NOMO-1 (cell line): ENCODE measurements at regions not wholly inside any gene's neighbourhood (a gene's known extent, or its start where the extent isn't known, plus 50 kb on each side); places are given as distances from the start of the nearest gene placed in this dataset.

ENCODE experiments used
- DNase-seq, 2 experiments: peaks; one replicate each; lab custom pipeline; 2025; ENCODE audit not compliant: unreplicated experiment in 2 of 2; lab: John Stamatoyannopoulos, UW

DNA sequence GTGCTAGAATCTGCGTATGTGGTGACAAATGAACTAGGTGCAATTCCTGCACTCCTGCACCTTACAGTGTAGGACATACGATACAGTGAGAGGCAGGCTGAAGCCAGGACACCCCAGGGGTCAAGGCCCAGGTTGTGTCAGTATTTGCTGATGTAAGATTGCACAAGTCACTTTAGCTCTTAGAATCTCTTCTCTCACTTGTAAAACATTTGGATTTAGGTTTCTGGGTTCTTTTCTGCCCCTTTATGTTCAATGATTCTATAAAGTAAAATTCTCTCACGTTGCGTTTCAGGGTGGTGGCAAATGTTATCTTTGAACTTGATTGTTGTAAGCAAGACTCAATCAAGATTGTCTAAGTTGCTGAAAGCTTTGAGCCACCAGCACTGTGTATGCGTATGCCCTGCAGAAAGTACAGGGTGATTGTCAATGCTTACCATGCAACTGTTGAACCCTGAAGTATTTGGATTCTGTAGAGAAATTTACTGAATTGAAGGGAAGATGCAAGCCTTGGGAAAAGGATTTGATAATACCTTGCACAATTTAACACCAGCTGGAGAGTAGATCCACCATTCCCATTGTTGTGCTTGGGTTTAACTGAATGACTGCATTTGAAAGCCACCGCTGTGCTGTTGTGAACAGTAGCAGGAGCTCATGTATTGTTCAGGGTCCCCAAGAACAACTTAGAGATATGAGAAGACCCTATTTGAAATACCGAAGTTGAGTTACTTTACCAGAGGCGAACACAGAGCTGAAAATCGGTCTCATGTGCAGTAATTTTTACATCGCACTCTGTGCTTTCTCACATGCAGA is 106.1 kb upstream of the CITED2 start:
- DNase-seq, result no peak

DNA sequence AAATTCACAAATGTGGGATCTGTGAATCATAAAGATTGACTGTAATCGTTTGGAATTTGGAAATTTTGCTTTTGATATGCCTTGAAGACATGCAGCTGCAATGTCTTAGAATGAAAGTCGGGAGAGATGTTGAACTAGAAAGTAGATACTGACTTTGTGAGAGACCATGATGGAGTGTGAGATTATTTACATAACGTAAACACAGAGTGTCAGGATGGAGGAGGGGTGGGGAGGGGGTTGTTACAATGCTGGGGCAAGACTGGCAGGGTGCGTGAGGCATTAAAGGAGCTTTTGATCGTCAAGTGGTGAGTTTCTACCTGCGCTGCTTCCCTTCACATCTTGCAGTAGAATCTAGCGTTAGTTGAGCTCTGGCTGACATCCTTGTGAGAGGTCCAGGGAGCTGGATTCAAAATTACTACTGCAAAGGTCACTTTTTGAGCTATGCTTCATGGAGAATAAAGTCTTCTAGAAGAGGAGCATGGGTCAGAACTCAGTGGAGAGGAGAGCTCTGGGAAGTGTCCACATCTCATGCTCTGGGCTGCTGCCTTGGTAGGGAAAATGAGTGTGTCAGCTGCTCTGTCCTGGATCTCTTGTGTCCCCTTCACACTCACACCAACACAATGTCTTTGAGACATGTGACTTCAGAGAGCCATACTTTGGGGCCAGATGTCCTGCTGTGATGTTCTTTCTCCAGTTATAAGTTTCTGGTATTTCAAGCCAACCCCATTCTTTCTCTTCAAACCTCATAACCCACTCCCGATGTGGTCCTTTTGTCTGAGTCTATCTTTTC is 105.2 kb upstream of the CITED2 start:
- DNase-seq, result no peak

DNA sequence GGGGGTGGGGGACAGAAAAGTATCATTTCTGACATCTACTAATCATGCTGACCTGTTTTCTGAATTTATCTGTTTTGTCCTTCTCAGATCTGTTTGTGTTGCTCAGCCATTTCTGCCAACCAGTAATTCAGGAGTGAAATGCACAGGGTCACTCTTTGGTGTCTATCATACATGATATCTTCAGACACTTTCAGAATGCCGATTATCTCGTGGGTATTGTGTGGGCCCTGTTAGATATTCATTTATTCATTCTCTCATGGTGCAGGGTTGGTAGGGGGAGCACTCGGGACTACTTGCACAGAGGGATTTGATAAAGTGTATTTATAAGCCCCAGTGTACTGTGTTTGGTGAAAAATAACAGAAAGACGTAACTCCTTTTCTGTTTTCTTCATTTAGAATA is 101.2 kb upstream of the CITED2 start:
- DNase-seq, result no peak

DNA sequence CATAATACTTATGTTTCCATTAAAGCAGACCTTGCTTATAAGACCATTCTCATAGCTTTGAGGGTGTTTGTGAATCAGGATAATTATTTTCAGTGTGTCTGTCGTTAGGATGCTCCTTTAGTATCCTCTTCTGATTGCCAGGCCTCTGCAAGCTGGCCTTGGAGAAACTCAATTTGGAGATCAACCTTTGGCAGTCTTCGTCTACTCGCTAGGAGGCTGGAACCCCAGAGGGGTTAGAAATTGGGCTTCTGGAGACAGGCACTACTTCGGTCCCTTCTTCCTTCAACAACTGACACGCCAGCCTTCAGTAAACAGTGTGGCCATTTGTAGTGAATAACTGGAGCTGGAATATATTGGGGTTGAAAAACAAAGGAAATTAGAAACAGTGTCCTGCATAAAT is 100.8 kb upstream of the CITED2 start:
- DNase-seq, result no peak

DNA sequence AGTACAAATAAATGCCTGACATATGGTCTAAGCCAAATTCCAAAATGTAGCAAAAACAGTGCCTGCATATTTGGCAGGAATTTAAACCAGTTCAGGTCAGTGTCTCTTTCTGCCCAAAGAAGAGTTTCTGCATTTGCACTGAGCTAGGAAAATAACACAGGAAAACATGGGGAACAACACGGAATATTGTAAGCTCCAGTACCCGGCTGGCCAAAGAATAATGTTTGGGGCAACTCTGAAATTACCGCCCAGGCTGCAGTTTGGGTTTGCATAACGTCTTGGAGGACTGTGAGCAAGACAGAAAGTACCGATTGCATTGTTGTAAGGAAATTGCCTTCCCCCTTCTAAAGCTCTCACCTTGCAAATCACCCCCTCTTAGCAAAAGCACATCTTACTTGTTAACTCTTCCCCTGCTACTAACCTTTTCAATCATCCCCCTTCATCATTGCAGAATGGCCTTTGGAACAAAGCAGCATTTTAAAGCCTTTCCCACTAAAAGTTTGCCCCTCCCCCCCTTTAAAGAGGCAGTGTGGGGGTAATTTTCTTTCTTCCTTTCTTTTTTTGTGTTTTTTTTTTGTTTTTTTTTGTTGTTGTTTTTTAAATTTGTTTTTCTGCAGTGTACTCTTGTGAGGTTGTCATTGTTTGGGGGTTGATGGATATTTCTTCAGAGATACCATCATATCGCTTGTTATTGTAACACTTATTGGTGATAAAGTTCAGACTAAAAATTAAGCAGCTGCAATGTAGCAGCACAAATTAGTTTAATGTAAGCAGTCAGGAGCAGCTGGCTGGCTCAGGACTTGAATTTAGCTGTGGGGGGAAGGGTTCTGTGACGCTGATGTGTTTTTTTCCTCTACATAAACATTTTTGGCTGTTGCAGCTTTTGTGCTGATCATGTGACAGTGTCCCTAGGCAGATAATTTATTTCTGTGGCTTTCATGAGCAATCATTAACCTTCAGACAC is 100.0 kb upstream of the CITED2 start:
- peak; percentile 63 to 70 for DNase-seq

DNA sequence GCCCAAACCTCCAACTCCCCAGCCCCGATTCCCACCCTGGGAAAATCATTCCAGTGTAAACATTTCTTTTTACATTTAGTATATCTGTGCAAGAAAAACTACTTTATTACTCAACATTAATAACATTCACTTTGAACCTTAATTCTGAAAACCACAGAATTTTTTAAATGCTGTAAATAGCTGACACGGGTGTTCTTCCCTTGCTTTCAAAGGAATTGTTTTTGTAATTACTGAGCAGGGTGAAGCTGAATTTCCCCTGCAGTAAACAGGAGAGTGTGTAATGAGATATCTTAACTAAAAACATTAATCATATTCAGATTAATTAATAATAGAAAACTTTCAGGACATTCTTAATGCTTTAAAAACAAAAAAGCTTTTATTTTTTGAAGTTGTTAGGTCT is 99.3 kb upstream of the CITED2 start:
- no peak for DNase-seq

DNA sequence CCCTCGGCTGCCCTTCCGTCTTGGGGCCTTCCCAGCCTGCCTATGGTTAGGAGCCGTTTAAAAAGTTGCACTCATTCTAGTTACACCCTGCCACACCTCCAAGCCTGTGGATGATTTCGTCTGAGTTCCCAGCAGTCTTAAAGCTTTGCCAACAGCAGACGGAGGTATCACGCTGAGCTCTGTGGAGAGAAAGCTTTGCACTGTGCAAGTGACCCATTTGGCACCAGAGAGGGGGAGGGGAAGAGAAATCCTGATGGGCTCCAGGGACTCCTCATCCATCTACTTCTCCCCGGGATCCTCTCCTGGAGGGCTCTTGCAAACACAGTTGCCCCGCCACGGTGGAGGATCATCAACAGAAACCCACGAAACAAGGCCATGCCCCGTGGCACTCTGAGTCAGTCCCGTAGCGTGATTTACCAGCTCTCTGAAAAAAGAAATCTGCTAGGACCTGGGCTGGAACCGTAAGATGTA is 98.8 kb upstream of the CITED2 start:
- peak; percentile 42 to 43 for DNase-seq

DNA sequence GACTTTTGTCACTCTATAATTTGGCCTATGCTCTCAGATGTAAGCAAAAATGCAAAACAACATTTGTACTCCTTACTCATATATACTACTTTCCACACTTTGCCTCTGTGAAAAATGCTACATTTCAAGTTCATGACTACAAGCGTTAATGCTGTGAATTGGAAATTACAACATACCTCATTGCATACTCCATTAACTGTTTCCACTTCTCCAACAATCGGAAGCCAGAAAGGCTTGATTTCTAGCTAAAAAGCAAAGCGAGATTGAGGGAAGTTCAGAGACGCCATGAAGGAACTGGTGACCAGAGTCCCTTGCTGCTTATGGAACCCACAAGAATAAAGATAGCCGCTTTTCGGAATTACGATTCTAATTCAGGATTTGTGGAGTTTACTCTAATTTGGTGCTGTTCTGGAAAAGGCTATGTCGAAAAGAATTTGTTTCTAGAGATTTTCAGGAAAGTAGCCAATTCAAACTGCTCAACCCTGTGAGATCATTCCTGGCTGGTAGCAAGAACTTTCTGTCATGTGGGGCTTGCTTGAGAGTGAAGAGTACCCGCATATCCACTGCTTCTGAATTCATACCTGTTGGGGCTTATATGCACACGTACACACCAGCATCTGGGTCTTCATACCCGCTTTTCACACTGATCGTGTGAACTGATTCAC is 98.0 kb upstream of the CITED2 start:
- peak; percentile 55 to 87 for DNase-seq

DNA sequence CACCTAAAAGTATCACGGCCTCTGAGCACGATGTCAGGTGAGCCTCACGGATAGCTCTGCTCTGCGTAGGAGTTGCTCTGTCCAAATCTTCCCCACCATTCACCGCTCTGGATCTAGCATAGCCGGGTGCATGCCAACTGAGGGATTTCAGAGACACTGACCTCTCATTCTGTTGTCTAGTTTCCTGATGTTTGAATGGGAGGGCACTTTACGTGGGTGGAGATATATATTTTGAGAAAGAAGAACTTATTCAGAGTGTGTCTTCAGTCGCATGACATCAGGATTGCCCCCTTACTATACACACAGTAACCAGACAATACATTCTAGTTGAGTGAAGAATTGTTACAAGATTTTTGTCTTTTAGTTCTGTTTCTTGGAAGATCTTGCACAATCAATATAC is 96.5 kb upstream of the CITED2 start:
- no peak for DNase-seq

DNA sequence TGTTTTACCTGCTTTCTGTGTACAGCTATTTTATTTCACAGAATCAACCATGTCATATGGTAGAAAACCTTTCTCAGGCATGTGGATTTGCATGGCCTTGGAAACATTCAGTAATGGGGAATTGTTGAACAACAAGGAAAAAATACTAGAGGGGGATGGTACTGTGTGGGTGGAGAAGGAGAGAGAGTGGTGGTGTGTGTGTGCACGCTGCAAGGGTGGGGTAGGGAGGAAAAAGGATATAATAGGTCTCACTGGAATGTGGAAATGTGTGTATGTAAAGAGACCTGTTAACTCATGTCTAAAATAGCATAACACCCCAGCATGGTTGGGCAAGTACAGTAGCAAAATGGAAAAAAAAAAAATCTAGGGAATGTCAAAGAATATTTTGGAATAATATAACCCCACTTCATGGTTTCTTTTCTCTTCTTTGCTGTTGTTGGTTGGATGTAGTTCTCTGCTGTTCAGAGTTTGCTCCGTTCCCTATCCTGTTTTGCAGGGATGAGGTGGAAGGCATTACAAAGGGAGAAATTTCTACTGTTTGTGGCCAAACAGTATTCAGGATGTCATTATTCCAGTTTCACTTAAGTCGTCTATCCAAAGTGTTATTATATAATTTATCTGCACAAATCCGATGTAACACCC is 93.9 kb upstream of the CITED2 start:
- no peak for DNase-seq

DNA sequence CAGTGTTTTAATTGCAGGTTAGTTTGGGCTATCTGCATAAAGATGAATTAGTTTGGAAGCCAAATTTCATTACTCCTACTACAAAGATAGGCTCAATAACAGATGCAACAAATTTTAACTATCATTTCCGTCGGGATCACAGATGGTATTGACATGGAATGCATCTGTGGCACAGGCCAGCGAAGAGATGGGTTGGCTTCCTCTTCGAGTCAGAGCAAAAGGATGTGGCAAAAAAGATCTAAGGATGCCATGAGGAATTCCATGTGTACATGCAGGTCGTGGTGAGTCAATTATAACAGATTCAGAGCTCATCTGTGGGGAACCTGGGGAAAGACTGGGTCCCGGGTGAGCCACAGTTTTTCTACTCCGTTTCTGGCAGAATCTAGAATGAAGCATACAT is 83.0 kb upstream of the CITED2 start:
- DNase-seq, result no peak

DNA sequence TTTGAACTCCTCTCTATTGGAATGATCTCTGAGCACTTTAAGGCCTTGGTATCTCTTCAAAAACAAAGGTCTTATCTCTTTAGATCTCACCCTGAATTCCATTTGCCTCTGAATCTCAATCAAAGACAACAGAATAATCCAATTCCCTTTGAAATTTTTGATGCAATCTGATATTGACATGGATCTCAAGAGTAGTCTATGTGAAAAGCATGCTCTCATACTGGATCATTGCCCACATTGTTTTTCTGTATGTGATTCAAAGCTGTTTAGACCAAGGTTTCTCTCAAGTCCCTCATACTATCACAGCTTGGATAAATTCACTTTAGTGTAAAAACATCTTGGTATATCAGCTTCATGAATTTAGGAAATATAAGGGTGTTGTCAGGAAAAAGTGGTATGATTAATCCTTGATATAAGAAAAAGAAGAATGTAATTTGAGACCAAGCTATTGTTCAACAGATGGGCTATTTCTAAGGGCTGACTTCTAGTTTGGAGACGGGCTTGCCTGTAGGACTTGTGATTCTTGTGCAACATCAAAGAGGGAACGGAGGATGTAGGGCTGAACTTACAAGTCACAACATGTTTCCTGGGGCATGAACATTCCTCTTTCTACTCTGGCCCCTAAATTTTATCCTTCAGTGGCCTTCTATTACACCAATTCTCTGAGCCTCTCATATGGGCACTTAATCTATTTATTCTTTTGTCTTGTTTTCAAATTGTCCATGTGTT is 77.9 kb upstream of the CITED2 start:
- DNase-seq, result peak; percentile 67 to 76

DNA sequence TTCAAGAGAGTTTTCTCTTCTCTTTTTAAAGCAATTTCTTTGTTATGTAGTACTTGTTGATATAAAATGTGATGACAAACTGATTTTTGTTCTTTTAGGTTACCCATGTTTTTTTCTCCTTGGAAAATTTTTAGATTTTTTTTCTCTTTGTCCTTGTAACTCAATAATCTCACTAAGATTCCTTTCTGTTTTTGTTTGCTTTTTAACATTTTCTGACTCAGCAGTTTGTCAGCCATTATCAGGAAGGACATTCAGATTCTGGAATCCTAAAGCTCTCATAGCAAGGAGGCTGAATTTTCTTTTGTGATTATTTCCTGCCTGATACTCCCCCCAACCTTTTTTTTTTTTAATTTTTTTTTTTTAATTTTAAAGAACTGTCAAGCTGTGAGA is 75.2 kb upstream of the CITED2 start:
- DNase-seq, result no peak

DNA sequence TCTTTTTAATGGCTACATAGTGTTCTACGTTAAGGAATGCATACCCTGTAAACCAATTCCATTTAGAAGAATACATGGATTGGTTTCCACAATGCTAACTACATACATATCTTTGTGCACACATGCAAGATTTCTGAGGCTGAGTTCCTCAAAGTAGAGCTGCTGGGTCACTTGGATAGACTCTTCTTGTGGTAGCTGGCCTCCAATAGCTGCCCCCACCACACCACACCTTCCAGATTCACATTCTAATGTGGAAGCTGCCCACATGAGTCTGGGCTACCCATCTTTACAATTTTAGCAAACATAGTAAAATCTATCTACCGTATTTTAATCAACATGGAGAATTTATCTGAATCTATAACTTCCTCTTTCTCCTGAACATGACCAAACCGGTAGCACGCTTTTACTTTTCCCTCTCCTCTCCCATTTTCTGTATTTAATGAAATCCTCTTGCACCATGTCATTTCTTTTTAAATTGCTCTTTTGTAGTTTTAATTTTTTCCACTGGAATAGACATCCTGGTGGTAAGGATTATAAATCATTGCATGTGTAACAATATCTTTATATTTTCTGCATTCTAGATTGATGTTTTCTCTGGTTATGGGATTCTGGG is 74.7 kb upstream of the CITED2 start:
- DNase-seq, result peak in 1 of 2 experiments; percentile 39

DNA sequence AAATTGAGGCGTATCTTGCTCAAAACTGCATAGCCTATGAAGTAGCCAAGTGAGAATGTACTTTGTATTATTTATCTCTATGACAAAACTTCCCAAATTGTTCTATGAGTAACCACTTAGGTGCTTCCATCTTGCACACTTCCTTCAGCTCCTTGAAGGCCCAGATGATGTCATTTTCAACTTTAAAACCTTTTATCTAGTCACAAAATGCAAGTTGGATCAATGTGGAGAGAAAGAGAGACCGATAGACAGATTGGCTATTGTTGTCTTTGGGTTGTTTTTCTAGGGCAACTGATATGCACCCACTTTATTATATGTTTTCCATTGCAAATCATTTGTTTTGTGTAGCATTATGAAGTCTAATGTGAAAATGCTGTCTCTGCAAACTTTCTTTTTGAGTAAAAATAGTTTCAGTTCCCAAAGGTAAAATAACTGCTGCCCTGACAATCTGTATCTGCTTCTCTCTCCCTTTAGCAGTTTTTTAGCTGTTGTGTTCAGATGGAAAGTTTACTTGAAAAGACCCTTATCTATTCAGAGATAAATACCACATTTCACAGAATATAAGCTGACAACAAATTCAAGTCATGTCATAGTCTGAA is 73.7 kb upstream of the CITED2 start:
- DNase-seq, result no peak

DNA sequence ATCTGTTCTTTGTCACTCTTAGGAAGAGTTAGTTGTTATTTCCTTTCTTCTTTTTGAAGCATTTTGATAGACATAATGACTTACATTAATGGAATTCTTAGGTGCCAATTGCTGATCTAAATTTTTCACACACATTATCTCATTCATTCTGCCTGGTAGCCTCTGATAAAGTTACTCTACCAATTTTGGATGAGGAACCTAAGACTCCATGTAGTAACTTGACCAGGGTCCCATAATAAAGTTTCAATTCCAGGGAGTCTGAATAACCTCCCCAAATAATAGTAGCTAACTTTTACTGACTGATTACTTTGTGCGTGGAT is 73.2 kb upstream of the CITED2 start:
- DNase-seq, result no peak

DNA sequence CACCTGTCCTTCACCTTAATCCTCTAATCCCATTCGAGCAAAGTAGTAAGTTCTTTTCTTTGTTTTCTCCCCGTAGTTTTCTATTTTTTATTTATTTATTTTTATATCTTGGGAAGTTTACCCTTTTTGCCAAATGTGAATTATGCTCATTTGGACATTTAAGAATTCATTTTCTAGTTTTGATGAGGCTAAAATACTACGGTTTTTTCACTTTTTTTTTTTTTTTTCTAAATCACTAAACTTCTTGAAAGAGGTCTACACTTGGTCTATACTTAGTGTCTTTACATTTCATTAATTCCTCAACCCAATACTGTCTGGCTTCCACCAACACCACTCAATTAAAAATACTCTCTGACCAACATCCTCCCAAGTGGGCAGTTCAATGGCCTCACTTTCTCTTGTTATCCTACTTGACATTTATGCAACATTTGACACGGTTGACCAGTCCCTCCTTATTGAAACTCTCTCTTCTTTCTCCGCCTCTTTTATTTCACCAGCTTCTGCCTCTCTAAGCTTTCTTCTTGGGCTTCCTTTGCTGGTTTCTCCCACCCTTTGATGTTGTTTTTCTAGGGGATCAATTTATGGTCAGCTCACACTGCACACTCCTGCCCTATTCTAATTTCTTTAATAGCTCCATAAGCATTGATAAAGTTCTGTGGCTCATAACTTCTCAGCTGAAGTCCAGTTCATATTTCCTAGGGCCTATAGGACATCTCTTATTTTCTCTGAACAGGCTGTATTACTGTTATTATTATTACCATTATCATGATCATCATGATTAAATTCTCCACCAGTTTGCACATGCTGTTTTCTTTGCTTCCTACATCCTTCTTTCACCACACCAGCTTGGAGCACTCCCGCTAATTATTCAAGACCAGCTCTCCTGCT is 72.6 kb upstream of the CITED2 start:
- no peak for DNase-seq
